SKM-1 treated with dmso at 0.1 percent for 144 hours (cell line): ENCODE measurements at regions not wholly inside any gene's neighbourhood (a gene's known extent, or its start where the extent isn't known, plus 50 kb on each side); places are given as distances from the start of the nearest gene placed in this dataset.

Experiments used
- DNase-seq: peaks from one replicate; lab custom pipeline; 2025; ENCODE audit not compliant: unreplicated experiment; lab: John Stamatoyannopoulos, UW

- no peak for DNase-seq
These were observed 711.3 kb upstream of the SGCG start for GRCh38 chr13:22469452-22469851.

GRCh38 chr13:22470075-22470474 is 710.7 kb upstream of the SGCG start:
- DNase-seq = no peak

- no peak for DNase-seq
These were observed 698.2 kb upstream of the SGCG start for GRCh38 chr13:22482496-22483000.

GRCh38 chr13:22483276-22483675 is 697.5 kb upstream of the SGCG start:
- DNase-seq = no peak

GRCh38 chr13:22486490-22486889 is 694.3 kb upstream of the SGCG start:
- no peak for DNase-seq

- no peak for DNase-seq
These were observed 692.8 kb upstream of the SGCG start for GRCh38 chr13:22487932-22488331.

GRCh38 chr13:22489771-22490170 is 691.0 kb upstream of the SGCG start:
- DNase-seq = no peak

- DNase-seq = no peak
These were observed 685.0 kb upstream of the SGCG start for GRCh38 chr13:22495819-22496218.

- no peak for DNase-seq
These were observed 683.8 kb upstream of the SGCG start for GRCh38 chr13:22496803-22497508.

GRCh38 chr13:22497991-22498780 is 682.6 kb upstream of the SGCG start:
- DNase-seq = no peak

- no peak for DNase-seq
These were observed 680.9 kb upstream of the SGCG start for GRCh38 chr13:22499919-22500318.

- no peak for DNase-seq
These were observed 675.3 kb upstream of the SGCG start for GRCh38 chr13:22505489-22505888.

- DNase-seq = no peak
These were observed 674.6 kb upstream of the SGCG start for GRCh38 chr13:22506096-22506691.

- DNase-seq = no peak
These were observed 663.2 kb upstream of the SGCG start for GRCh38 chr13:22517544-22517943.

- no peak for DNase-seq
These were observed 643.9 kb upstream of the SGCG start for GRCh38 chr13:22536851-22537250.

- DNase-seq = no peak
These were observed 642.4 kb upstream of the SGCG start for GRCh38 chr13:22538400-22538799.

- no peak for DNase-seq
These were observed 631.7 kb upstream of the SGCG start for GRCh38 chr13:22549126-22549525.

- DNase-seq = no peak
These were observed 619.2 kb upstream of the SGCG start for GRCh38 chr13:22561581-22561980.

GRCh38 chr13:22562116-22562515 is 618.7 kb upstream of the SGCG start:
- DNase-seq = no peak

GRCh38 chr13:22563272-22563671 is 617.5 kb upstream of the SGCG start:
- DNase-seq = no peak

- DNase-seq = no peak
These were observed 611.0 kb upstream of the SGCG start for GRCh38 chr13:22569811-22570210.

GRCh38 chr13:22589880-22590279 is 590.9 kb upstream of the SGCG start:
- DNase-seq = no peak
